ENCODE measurements at regions not wholly inside any gene's neighbourhood (a gene's known extent, or its start where the extent isn't known, plus 50 kb on each side); places are given as distances from the start of the nearest gene placed in this dataset.

- H2AFZ ChIP-seq (ENCODE audit: low read depth, low read length): no peak overlapping the region
- no peak overlapping the region for H3K4me2 ChIP-seq (ENCODE audit: insufficient read depth, low read length)
- H3K4me1 ChIP-seq (ENCODE audit: control insufficient read depth, extremely low read depth, insufficient read depth, low read length): peaks cover 6% of the 10 kb centered on the region
- no peaks in the 10 kb centered on the region for H4K20me1 ChIP-seq (replicated peaks; ENCODE audit: control insufficient read depth, extremely low read depth, insufficient read depth, low read length)
- H3K27ac ChIP-seq (ENCODE audit: insufficient read depth, low read depth, low read length): no peak overlapping the region
- CTCF ChIA-PET: no interaction called here
- no TSS peak for BruUV-seq (replicated peaks)
- DNase-seq (ENCODE audit: low read depth, low spot score) (no peak), FAIRE-seq (no peak)
- peaks cover 0 to 2% of the 10 kb centered on the region in 2 experiments for H3K27me3 ChIP-seq (ENCODE audit: control insufficient read depth in 2 of 2, insufficient read depth in 2 of 2, low read length in 2 of 2)
- H3K9me3 ChIP-seq (replicated peaks; ENCODE audit: control insufficient read depth, insufficient read depth, low read length): no peaks in the 10 kb centered on the region
- no peaks in the 10 kb centered on the region for H3K9me1 ChIP-seq (replicated peaks; ENCODE audit: control insufficient read depth, extremely low read depth, insufficient read depth, low read length)
- no peak overlapping the region for H3K4me3 ChIP-seq (replicated peaks in 1 of 3; ENCODE audit: insufficient read depth in 1 of 3, low read depth in 1 of 3, low read length in 3 of 3)
- dilution Hi-C loops (cut with MboI; ENCODE audit: extremely low pct_ligation_motif_present, low sequenced_read_pairs) (no loop called here), intact Hi-C loops (cut with micrococcal nuclease) (no loop called here)
- no peak for TF ChIP-seq MYC (IDR thresholded peaks at IDR 0.05; ENCODE audit: low read depth, low read length)
- no peak for TF ChIP-seq POLR2A (IDR thresholded peaks at IDR 0.05; ENCODE audit: low read depth, low read length)
- no peak for TF ChIP-seq JUN (IDR thresholded peaks at IDR 0.05; ENCODE audit: borderline replicate concordance, insufficient read depth, insufficient read length, low read depth)
- no peak for TF ChIP-seq GATA2 (IDR thresholded peaks at IDR 0.05; ENCODE audit: insufficient read depth, insufficient read length, low read depth, low read length)
- TF ChIP-seq POLR2AphosphoS5 (IDR thresholded peaks at IDR 0.05; ENCODE audit: insufficient read depth, low read depth, low read length): no peak
- TF ChIP-seq CTCF (IDR thresholded peaks at IDR 0.05; ENCODE audit: extremely low read depth in 1 of 2, insufficient read depth in 1 of 2, low read depth in 1 of 2, low read length in 2 of 2): no peak
- TF ChIP-seq EZH2 (IDR thresholded peaks at IDR 0.05; ENCODE audit: borderline replicate concordance, low read depth, low read length, severe bottlenecking): no peak
- no peak for TF ChIP-seq FOS (IDR thresholded peaks at IDR 0.05; ENCODE audit: borderline replicate concordance, insufficient read depth, low read length)
- TF ChIP-seq MAX (IDR thresholded peaks at IDR 0.05; ENCODE audit: insufficient read depth, insufficient read length): no peak
- H3K36me3 ChIP-seq (ENCODE audit: control insufficient read depth in 2 of 2, extremely low read depth in 1 of 2, insufficient read depth in 2 of 2, low read length in 2 of 2): no peaks in the 10 kb centered on the region
- H3K9ac ChIP-seq (replicated peaks; ENCODE audit: extremely low read depth, insufficient read depth, low read length): no peak overlapping the region
- H3K79me2 ChIP-seq (ENCODE audit: control insufficient read depth, insufficient read depth, low read length): no peaks in the 10 kb centered on the region
- POLR2A ChIA-PET: no interaction called here
These were observed 147.3 kb downstream of the MRPL39 start for GRCh38 chr21:25459993-25460392.

Data from endothelial cell of umbilical vein (primary cell).